ENCODE measurements at regions not wholly inside any gene's neighbourhood (a gene's known extent, or its start where the extent isn't known, plus 50 kb on each side); places are given as distances from the start of the nearest gene placed in this dataset.
A peak's percentile ranks its signal among the peaks of the same experiment; 100 is the strongest.
"Not testable (repeated sequence)": the region's sequence is repeated elsewhere in the genome, so short reads cannot be mapped to it uniquely, and the experiment has no call there.

GRCh38 chr5:7289634-7290033, 106.3 kb upstream of the ADCY2 start:
- not testable (repeated sequence) for DNase-seq (ENCODE audit: low spot score)

- DNase-seq (ENCODE audit: low spot score) = not testable (repeated sequence)
These were observed 98.1 kb upstream of the ADCY2 start for GRCh38 chr5:7297821-7298220.

DNA sequence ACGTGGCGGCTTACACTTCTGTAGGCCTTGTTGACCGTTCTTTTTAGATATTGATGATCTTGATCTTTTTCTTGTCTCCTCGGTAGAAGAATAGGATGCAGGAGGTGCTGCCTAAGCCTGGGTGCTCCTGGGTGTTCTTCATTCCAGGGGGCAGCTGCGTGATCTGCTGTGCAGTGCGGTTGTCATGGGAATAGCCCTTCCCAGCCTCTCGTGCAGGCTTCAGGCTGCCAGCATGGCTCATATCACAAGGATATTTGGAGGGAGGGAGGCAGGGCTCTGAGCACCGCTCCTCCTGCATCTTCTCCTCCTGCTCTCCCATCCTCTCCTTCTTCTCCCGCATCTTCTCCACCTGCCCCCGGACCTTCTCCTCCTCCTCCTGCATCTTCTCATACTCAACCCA, 96.2 kb upstream of the ADCY2 start:
- DNase-seq (ENCODE audit: low spot score) = not testable (repeated sequence)

GRCh38 chr5:7305000-7305674, 90.8 kb upstream of the ADCY2 start:
- not testable (repeated sequence) for DNase-seq (ENCODE audit: low spot score)

- not testable (repeated sequence) for DNase-seq (ENCODE audit: low spot score)
These were observed 89.4 kb upstream of the ADCY2 start for GRCh38 chr5:7306556-7306955.

- not testable (repeated sequence) for DNase-seq (ENCODE audit: low spot score)
These were observed 88.2 kb upstream of the ADCY2 start for GRCh38 chr5:7307709-7308108.

GRCh38 chr5:7309715-7310114, 86.2 kb upstream of the ADCY2 start:
- not testable (repeated sequence) for DNase-seq (ENCODE audit: low spot score)

DNA sequence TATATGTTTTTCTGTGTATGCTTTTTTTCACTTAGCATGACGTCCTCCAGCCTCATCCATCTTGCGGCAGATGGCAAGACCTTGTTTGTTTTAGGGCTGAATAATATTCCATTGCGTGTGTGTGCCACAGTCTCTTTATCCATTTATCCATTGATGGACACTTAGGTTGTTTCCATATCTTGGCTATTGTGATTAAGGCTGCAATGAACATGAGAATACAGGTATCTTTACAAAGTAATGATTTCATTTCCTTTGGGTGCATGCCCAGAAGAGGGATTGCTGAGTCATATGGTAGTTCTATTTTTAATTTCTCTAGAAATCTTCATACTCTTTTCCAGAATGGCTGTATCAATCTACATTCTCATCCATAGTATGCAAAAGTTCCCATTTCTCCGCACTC, 85.3 kb upstream of the ADCY2 start:
- not testable (repeated sequence) for DNase-seq (ENCODE audit: low spot score)

DNA sequence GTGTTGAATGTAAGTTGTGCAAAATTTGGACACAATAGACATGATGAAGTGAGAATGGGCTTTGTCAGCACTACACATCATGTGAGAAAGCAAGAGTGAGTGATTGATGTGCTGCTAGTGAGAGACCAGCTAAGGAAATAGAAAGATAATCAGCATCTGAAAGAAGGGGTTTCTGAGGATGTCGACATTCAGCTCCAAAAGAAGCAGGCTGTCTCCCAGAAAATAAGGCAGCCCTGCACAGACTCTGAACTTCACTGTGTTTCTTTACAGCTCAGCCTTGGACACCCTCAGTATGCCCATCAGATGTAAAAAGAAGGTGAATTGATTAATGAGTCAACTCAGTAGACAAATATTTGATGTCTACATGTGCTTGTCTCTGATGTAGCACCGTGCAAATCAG, 80.8 kb upstream of the ADCY2 start:
- DNase-seq (ENCODE audit: low spot score) = no peak

- DNase-seq (ENCODE audit: low spot score) = no peak
These were observed 78.2 kb upstream of the ADCY2 start for GRCh38 chr5:7317751-7318150.

GRCh38 chr5:7320701-7321301, 75.1 kb upstream of the ADCY2 start:
- DNase-seq (ENCODE audit: low spot score) = no peak

GRCh38 chr5:7321724-7322123, 74.2 kb upstream of the ADCY2 start:
- DNase-seq (ENCODE audit: low spot score) = peak; percentile 42

GRCh38 chr5:7324919-7325318, 71.0 kb upstream of the ADCY2 start:
- no peak for DNase-seq (ENCODE audit: low spot score)

DNA sequence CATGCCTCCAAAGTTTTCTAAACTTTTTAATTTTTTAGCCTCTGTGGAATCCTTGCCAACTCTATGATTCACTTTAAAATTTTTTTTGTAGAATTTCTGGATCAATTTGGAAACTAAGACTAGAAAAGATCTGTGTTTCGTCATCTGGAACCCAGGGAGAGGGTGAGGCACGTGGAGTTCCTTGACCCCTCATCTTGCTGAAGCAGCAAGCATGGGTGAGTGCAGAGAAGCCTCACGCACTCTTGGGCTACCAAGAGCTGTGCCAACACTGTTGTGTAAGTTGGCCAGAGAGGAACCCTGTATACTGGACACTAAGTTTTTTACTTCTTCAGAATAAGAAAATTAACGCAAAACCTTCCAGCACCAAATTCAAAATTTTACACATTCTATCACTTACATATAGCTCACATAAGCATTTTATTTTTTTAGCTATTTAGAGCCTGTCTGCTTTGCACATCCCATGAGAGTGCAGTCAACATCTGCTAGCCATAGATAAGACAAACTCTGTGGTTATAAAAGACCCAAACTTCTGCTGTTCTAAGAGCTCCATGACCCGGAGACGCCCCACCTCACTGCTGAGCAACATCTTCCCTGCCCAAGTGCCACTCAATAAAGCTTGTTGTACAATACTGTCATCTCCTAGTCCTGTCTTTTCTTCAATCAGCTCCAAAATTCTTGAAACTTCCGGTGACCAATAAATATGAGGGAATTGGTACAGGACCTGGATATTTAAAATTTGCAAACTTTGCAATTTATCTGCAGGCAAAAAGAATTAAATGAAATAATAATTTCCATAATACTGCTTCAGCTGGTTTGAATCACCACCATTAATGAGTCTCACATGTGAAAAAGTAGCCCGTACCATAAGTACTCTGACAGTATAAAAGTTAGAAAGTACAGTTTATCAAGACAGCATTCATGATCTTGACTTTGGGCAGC, 69.7 kb upstream of the ADCY2 start:
- no peak for DNase-seq (ENCODE audit: low spot score)

- DNase-seq (ENCODE audit: low spot score) = no peak
These were observed 66.8 kb upstream of the ADCY2 start for GRCh38 chr5:7329141-7329540.

DNA sequence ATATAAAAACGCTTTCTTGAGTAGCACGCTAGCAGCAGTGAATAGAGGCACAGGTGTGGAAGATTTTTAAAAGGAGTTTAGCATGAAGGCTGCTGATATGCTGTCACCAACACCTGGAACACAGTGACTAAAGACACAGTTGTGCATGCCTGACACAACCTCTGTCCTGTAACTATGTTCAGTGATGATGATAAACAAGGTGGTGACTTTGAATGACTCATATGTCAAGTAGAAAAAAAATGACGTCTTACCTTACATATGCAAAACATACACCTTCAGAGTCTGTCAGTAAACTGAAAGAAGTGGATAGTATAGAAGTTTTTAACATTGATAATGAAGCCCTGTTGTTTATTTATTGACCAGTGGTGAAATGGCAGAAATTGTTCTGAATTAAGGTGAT, 66.2 kb upstream of the ADCY2 start:
- DNase-seq (ENCODE audit: low spot score) = no peak

GRCh38 chr5:7330256-7330655, 65.7 kb upstream of the ADCY2 start:
- DNase-seq (ENCODE audit: low spot score) = no peak

GRCh38 chr5:7331131-7331530, 64.8 kb upstream of the ADCY2 start:
- DNase-seq (ENCODE audit: low spot score) = no peak

All from mucosa of gallbladder (tissue), 1 donor.